ENCODE measurements at regions not wholly inside any gene's neighbourhood (a gene's known extent, or its start where the extent isn't known, plus 50 kb on each side); places are given as distances from the start of the nearest gene placed in this dataset.

DNA sequence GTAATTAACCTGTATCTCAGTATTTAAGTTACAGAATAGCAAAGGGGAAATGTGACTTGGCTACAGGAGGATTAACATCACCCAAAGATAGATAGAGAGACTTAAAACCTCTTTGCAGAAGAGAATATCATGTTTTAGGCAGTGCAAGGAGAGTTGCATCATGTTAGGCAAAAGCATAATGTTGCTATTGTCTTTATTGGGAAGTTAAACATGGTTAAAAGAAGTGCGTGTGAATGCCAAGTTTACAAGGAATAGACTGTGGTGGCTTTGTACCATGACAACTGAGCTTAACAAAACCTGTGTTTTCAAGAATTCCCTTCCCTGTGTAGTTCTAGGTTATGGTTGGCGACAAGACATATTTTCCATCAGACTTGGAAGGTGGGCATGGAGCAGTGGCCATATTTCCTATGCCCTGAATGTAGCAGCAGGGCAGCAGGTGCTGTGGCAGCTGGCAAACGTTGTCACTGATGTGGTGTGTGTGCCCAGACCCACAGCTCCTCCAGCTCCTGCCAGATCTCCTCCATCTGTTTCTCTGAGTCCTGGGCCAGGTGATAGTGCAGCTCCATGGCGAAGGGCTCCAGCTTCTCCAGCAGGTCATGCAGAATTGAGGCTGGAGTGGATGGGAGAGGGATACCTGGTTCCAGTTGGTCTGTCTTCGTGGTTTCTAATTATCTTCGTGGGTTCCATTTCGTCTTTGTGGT lies 163.3 kb downstream of the QRSL1 start:
- no peaks in the 10 kb centered on the region for H3K27me3 ChIP-seq (ENCODE audit: control insufficient read depth in 5 of 5, insufficient read depth in 4 of 5, low read length in 5 of 5)
- peaks cover 0 to 29% (median 8%) of the 10 kb centered on the region in 5 donors for H3K4me1 ChIP-seq (ENCODE audit: control insufficient read depth in 5 of 5, insufficient read depth in 5 of 5, low read length in 5 of 5)
- H3K9ac ChIP-seq (ENCODE audit: low read length in 5 of 5): no peak overlapping the region

DNA sequence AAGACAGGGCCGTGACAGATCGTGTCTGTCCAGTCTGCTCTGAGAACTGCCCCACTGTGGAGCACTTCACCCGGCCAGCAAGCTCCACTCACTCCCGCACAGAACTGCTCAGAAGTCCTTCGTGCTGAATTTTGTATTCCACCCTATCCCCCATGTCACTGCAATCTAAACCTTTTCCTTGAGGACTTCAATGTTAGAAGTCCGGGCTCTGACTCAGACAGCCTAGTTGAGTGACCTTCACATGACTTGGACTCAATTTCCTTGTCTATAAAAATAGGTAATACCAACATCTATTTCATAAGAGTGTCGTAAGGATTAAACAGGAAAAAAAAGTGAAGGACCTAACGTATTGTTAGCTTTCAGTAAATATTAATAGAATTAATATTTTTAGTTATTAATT lies 161.6 kb downstream of the QRSL1 start:
- Histone ChIP-seq H3K4me3 (ENCODE audit: low read depth in 1 of 5, low read length in 5 of 5) (no peak overlapping the region), H3K4me1 (ENCODE audit: control insufficient read depth in 5 of 5, insufficient read depth in 5 of 5, low read length in 5 of 5) (peaks cover 0 to 19% (median 3%) of the 10 kb centered on the region in 5 donors), H3K9me3 (ENCODE audit: control insufficient read depth in 5 of 5, low read length in 5 of 5) (no peaks in the 10 kb centered on the region), H3K27me3 (ENCODE audit: control insufficient read depth in 5 of 5, insufficient read depth in 4 of 5, low read length in 5 of 5) (no peaks in the 10 kb centered on the region), H3K9ac (ENCODE audit: low read length in 5 of 5) (no peak overlapping the region), H3K36me3 (ENCODE audit: control insufficient read depth in 5 of 5, insufficient read depth in 5 of 5, low read length in 5 of 5) (no peaks in the 10 kb centered on the region), H3K27ac (ENCODE audit: low read depth, low read length) (no peak overlapping the region)

More for the DNA sequence above, 163.3 kb downstream of the QRSL1 start:
- no peaks in the 10 kb centered on the region for H3K36me3 ChIP-seq (ENCODE audit: control insufficient read depth in 5 of 5, insufficient read depth in 5 of 5, low read length in 5 of 5)
- H3K4me3 ChIP-seq (ENCODE audit: low read depth in 1 of 5, low read length in 5 of 5): no peak overlapping the region
- no peak overlapping the region for H3K27ac ChIP-seq (ENCODE audit: low read depth, low read length)
- H3K9me3 ChIP-seq (ENCODE audit: control insufficient read depth in 5 of 5, low read length in 5 of 5): no peaks in the 10 kb centered on the region

DNA sequence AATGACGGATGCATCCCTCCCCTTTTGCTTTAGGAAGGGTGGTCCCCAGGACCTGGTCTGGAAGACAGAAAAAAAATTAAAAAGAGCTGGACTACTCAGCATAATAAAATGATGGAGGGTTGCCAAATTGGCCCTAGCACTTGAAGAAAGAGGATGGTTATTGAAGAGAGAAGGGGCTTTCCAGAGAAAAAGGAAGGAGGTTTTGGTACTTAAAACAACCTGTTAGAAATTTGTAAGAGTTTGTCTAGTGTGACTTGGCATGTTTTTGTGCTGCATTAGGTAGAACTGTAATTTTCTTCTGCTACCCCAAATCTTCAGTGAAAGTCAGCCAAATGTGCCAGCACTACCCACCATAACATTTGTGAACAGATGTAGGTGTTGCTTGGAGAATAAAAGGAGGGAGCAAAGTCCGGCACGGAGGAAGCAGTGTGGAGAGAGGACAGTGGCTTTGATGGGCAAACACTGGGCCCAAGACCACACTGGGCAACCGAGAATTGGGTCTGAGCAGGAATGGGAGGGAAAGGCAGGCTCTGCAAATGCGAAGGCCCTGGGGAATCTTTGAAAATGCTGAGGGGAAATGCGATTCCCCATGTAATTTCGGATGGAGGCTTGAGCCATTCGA lies 160.9 kb downstream of the QRSL1 start:
- Histone ChIP-seq H3K36me3 (ENCODE audit: control insufficient read depth in 5 of 5, insufficient read depth in 5 of 5, low read length in 5 of 5) (no peaks in the 10 kb centered on the region), H3K4me3 (ENCODE audit: low read depth in 1 of 5, low read length in 5 of 5) (no peak overlapping the region), H3K27ac (ENCODE audit: low read depth, low read length) (no peak overlapping the region), H3K4me1 (ENCODE audit: control insufficient read depth in 5 of 5, insufficient read depth in 5 of 5, low read length in 5 of 5) (peaks cover 0 to 12% (median 3%) of the 10 kb centered on the region in 5 donors), H3K9me3 (ENCODE audit: control insufficient read depth in 5 of 5, low read length in 5 of 5) (no peaks in the 10 kb centered on the region), H3K9ac (ENCODE audit: low read length in 5 of 5) (no peak overlapping the region), H3K27me3 (ENCODE audit: control insufficient read depth in 5 of 5, insufficient read depth in 4 of 5, low read length in 5 of 5) (no peaks in the 10 kb centered on the region)

DNA sequence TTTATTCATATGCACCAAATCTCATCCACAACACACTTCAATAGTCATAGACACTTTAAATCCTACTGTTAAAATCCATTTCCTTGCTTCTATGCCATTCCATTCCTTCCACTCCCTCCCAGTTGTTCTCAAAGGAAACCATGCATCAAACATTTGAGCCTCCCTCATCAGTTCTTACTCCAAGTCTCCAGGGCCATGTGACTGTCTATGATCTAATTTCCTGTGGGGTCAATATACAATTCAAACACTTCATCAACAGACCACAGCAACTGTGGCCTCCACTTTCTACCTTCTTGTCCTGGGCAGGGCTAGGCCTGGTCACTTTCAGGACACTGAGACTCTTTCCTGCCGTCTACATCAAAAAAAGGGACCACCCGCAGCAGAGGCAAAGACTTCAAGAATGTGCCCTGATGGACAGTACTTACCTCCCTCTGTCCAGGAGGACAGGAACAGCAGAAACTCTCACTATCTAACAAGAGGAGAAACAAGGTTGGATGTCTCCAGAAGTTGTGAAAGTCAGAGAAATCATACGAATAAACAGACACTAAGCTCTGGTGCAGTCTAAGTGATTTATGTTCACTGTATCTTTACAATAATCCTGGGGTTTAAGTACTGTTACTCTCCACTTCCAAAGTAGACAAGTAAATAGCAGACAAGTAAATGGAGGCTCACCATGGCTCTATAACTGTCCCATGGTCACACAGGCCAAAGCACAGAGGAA lies 160.2 kb downstream of the QRSL1 start:
- Histone ChIP-seq H3K9ac (ENCODE audit: low read length in 5 of 5) (no peak overlapping the region), H3K27me3 (ENCODE audit: control insufficient read depth in 5 of 5, insufficient read depth in 4 of 5, low read length in 5 of 5) (no peaks in the 10 kb centered on the region)

DNA sequence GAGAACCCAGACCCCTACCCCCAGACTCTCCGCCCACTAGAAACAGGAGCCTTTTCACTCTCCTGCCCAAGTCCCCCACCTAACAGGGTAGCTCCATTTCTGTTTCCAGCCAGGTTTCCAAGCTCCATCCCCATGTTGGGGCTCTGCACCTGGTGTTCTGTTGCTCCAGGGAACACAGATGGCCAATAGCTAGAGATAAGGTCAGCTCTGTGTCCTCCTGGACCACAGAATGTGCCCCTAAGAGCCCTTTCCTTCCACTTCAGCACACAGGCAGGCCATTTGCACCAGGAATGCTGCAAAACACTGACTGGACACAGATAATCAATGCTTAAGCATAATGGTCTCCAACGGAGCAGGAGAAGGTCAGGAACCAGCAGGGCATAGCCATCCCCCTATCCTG lies 159.4 kb downstream of the QRSL1 start:
- H3K27me3 ChIP-seq (ENCODE audit: control insufficient read depth in 5 of 5, insufficient read depth in 4 of 5, low read length in 5 of 5): peaks cover 0 to 2% (median 0%) of the 10 kb centered on the region in 5 donors
- no peaks in the 10 kb centered on the region for H3K4me1 ChIP-seq (ENCODE audit: control insufficient read depth in 5 of 5, insufficient read depth in 5 of 5, low read length in 5 of 5)
- no peak overlapping the region for H3K27ac ChIP-seq (ENCODE audit: low read depth, low read length)
- H3K36me3 ChIP-seq (ENCODE audit: control insufficient read depth in 5 of 5, insufficient read depth in 5 of 5, low read length in 5 of 5): no peaks in the 10 kb centered on the region
- no peaks in the 10 kb centered on the region for H3K9me3 ChIP-seq (ENCODE audit: control insufficient read depth in 5 of 5, low read length in 5 of 5)
- no peak overlapping the region for H3K9ac ChIP-seq (ENCODE audit: low read length in 5 of 5)
- H3K4me3 ChIP-seq (ENCODE audit: low read depth in 1 of 5, low read length in 5 of 5): no peak overlapping the region

More for the DNA sequence above, 160.2 kb downstream of the QRSL1 start:
- H3K4me3 ChIP-seq (ENCODE audit: low read depth in 1 of 5, low read length in 5 of 5): no peak overlapping the region
- no peak overlapping the region for H3K27ac ChIP-seq (ENCODE audit: low read depth, low read length)
- no peaks in the 10 kb centered on the region for H3K9me3 ChIP-seq (ENCODE audit: control insufficient read depth in 5 of 5, low read length in 5 of 5)
- peaks cover 0 to 8% (median 3%) of the 10 kb centered on the region in 5 donors for H3K4me1 ChIP-seq (ENCODE audit: control insufficient read depth in 5 of 5, insufficient read depth in 5 of 5, low read length in 5 of 5)
- no peaks in the 10 kb centered on the region for H3K36me3 ChIP-seq (ENCODE audit: control insufficient read depth in 5 of 5, insufficient read depth in 5 of 5, low read length in 5 of 5)

DNA sequence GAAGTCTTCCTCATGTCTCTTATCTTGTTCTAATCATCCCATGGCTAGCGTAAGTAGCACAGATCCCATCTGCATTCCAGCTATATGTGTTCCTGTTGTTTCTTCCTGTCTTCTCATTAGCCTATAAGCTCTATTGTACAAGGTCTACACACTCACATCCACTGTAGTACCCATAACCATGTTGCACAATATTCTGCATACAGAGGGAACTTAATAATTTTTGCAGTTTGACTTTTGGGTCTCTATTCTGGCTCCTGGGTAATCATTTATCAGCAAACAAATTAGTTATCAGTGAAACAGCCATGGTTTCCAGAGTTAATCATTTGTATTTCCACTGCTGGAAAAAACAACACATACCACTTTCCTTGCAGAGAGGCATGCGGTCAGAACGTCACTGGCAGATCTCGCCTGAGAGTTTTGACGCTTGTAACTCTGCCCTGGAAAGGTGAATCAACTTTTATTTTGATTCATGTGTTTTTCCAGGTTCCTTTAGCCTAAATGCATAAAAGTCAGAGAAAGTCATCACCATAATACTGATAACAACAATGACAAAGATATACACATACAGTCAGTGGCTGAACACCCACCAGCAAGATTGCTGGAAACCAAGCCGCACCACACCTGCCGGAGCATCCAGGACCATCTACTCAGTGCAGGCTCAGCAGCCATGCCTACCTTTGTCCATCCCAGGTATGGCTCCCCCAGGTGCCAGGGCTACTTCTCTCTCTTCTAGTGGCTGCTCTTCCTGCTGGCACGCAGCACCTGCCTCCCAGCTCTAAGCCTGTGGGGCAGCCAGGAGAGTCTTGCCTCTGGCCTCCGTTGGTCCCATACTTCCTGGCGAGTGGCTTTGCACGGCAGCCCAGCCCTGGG lies 158.2 kb downstream of the QRSL1 start:
- Histone ChIP-seq H3K9ac (ENCODE audit: low read length in 5 of 5) (no peak overlapping the region), H3K4me3 (ENCODE audit: low read depth in 1 of 5, low read length in 5 of 5) (no peak overlapping the region), H3K27me3 (ENCODE audit: control insufficient read depth in 5 of 5, insufficient read depth in 4 of 5, low read length in 5 of 5) (peaks cover 0 to 2% (median 0%) of the 10 kb centered on the region in 5 donors), H3K27ac (ENCODE audit: low read depth, low read length) (no peak overlapping the region), H3K4me1 (ENCODE audit: control insufficient read depth in 5 of 5, insufficient read depth in 5 of 5, low read length in 5 of 5) (no peaks in the 10 kb centered on the region), H3K36me3 (ENCODE audit: control insufficient read depth in 5 of 5, insufficient read depth in 5 of 5, low read length in 5 of 5) (no peaks in the 10 kb centered on the region), H3K9me3 (ENCODE audit: control insufficient read depth in 5 of 5, low read length in 5 of 5) (no peaks in the 10 kb centered on the region)

DNA sequence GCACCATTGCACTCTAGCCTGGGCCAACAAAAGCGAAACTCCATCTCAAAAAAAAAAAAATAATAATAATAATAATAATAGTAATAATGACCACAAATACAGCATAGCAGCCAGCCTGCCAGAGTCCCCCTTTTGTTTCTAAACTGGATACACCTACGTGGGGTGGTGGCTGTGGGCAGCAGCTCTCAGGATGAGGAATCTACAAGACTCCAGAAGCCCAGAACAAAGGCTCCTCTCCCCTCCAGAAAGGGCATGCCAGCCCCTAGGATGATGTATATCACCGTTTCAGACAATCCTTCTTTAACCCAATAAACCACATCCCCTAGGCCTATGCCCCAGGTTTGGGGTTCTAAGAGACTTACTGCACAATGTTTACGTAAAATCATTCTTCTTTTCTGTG lies 155.9 kb downstream of the QRSL1 start:
- Histone ChIP-seq H3K4me1 (ENCODE audit: control insufficient read depth in 5 of 5, insufficient read depth in 5 of 5, low read length in 5 of 5) (no peaks in the 10 kb centered on the region), H3K4me3 (ENCODE audit: low read depth in 1 of 5, low read length in 5 of 5) (no peak overlapping the region), H3K9ac (ENCODE audit: low read length in 5 of 5) (no peak overlapping the region), H3K27me3 (ENCODE audit: control insufficient read depth in 5 of 5, insufficient read depth in 4 of 5, low read length in 5 of 5) (peaks cover 0 to 2% (median 0%) of the 10 kb centered on the region in 5 donors), H3K36me3 (ENCODE audit: control insufficient read depth in 5 of 5, insufficient read depth in 5 of 5, low read length in 5 of 5) (no peaks in the 10 kb centered on the region), H3K27ac (ENCODE audit: low read depth, low read length) (no peak overlapping the region), H3K9me3 (ENCODE audit: control insufficient read depth in 5 of 5, low read length in 5 of 5) (no peaks in the 10 kb centered on the region)

DNA sequence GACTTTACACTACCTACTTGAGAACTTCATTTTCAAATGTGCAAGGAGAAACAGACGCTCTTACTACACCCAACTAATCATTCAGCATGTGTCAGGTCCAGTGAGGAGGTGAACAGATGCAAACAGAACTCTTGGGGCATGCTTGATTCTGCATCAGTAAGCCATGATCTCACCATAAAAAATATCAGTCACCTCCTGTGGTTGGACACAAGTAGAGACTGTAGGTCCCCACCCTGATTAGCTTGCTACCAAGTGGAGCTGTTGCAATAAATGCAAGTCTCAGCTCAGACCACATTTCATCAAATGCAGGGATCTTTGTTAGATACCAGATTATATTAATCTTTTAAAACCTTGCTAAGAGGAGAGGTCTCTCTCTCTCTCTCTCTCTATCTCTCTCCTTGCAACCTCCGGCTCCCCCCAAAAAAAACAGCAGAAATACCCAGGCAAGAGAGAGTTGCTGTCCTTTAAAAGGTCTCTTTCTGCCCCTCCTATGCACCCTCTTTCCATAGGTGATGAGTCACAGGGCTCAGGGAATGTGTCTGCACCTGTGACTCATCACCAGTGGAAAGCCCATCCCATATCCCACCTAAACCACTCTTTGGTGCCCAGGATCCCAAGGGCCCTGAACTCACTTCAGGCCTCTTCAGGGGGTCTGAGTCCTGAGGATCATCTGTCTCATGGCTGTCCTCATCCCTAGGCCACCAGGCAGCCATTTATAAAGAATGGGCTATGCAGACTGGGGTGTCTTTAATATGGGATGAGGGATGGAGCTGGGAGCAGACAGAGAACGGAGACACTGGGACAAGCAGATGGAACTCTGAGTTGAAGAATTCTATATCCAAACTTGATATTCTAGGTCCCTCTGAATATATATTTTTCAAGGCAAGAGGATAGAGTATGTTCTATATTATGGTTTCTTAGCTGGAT lies 154.5 kb downstream of the QRSL1 start:
- Histone ChIP-seq H3K27ac (ENCODE audit: low read depth, low read length) (no peak overlapping the region), H3K4me1 (ENCODE audit: control insufficient read depth in 5 of 5, insufficient read depth in 5 of 5, low read length in 5 of 5) (no peaks in the 10 kb centered on the region), H3K9ac (ENCODE audit: low read length in 5 of 5) (no peak overlapping the region), H3K27me3 (ENCODE audit: control insufficient read depth in 5 of 5, insufficient read depth in 4 of 5, low read length in 5 of 5) (peaks cover 0 to 2% (median 0%) of the 10 kb centered on the region in 5 donors), H3K4me3 (ENCODE audit: low read depth in 1 of 5, low read length in 5 of 5) (no peak overlapping the region), H3K9me3 (ENCODE audit: control insufficient read depth in 5 of 5, low read length in 5 of 5) (peaks cover 0 to 3% (median 0%) of the 10 kb centered on the region in 5 donors), H3K36me3 (ENCODE audit: control insufficient read depth in 5 of 5, insufficient read depth in 5 of 5, low read length in 5 of 5) (no peaks in the 10 kb centered on the region)

All from subcutaneous abdominal adipose tissue (tissue), 5 donors.